Neural progenitor cell (in vitro differentiated cells): ENCODE measurements at regions not wholly inside any gene's neighbourhood (a gene's known extent, or its start where the extent isn't known, plus 50 kb on each side); places are given as distances from the start of the nearest gene placed in this dataset.

Experiments
- CTCF ChIP-seq: fragments of 200-600 bp; sonication (generic); IDR thresholded peaks from 2 replicates; pipeline ENCODE4 v1.5.1; 2017; ENCODE audit warnings: antibody characterized with exemption, mild to moderate bottlenecking
- EZH2 ChIP-seq: fragments of 200-600 bp; sonication (generic); IDR thresholded peaks from 2 replicates; pipeline ENCODE4 v1.6.1; 2017; ENCODE audit warnings: antibody characterized with exemption, mild to moderate bottlenecking, moderate library complexity
- EZH2phosphoT487 ChIP-seq: fragments of 200-600 bp; sonication (generic); IDR thresholded peaks from 2 replicates; pipeline ENCODE4 v1.6.1; 2017; ENCODE audit warnings: antibody characterized with exemption

GRCh38 chr5:23217159-23217558, 290.2 kb upstream of the PRDM9 start:
- TF ChIP-seq EZH2: no peak
- no peak for TF ChIP-seq CTCF
- TF ChIP-seq EZH2phosphoT487: no peak
